ENCODE measurements at regions not wholly inside any gene's neighbourhood (a gene's known extent, or its start where the extent isn't known, plus 50 kb on each side); places are given as distances from the start of the nearest gene placed in this dataset.

DNA sequence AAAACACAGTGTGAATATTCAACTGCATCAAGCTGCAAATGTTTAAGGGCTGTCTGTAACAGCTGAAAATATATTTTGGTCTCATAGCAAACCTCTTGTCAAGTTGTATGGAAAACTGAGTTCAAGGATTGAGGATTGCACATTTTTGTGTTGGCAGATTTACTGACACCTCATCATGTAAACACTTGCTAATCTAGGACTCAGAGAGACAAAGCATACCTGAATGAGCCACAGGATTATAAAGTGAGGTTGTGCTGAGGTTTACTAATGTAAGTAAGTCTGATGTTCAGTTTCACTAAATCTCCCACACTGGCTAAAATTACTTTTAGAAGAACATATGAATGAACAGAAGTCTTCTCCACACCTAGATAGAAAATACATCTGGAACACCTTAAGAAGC lies 1993.1 kb upstream of the CELF4 start:
- TF ChIP-seq CTCF (IDR thresholded peaks at IDR 0.05) (no peak), POLR2A (IDR thresholded peaks at IDR 0.05) (no peak)
